Cardiac muscle cell (in vitro differentiated cells and primary cell): ENCODE measurements at regions not wholly inside any gene's neighbourhood (a gene's known extent, or its start where the extent isn't known, plus 50 kb on each side); places are given as distances from the start of the nearest gene placed in this dataset.
A peak's percentile ranks its signal among the peaks of the same experiment; 100 is the strongest.

Experiments
- DNase-seq, 2 donors: peaks; one replicate each; pipeline versions ENCODE4 v3.0.0 to v3.0.0-alpha.2; 2010 to 2017; ENCODE audit warnings: low read depth in 1 of 2, low spot score in 1 of 2
- H3K27ac ChIP-seq: fragments of 200-600 bp; sonication (generic); 2 replicates; pipeline ENCODE4 v1.5.1; 2016
- H3K27me3 ChIP-seq: fragments of 200-600 bp; sonication (generic); 2 replicates; pipeline ENCODE4 v1.6.0; 2016; ENCODE audit warnings: control low read depth
- H3K36me3 ChIP-seq: fragments of 200-600 bp; sonication (generic); 2 replicates; pipeline ENCODE4 v1.5.1; 2016; ENCODE audit warnings: control low read depth
- H3K4me1 ChIP-seq: fragments of 200-600 bp; sonication (generic); 2 replicates; pipeline ENCODE4 v1.8.1; 2017; ENCODE audit warnings: low read depth, mild to moderate bottlenecking, mixed run types
- H3K4me3 ChIP-seq: fragments of 200-600 bp; sonication (generic); 2 replicates; pipeline ENCODE4 v1.5.1; 2016; ENCODE audit warnings: mild to moderate bottlenecking
- H3K9me3 ChIP-seq: fragments of 200-600 bp; sonication (generic); 2 replicates; pipeline ENCODE4 v1.5.1; 2017; ENCODE audit warnings: low read depth, mild to moderate bottlenecking, control low read depth
- TF ChIP-seq, protein P1 (sequence below): IDR thresholded peaks from 2 replicates; pipeline ENCODE4 v1.5.1; 2012; ENCODE audit warnings: low read depth, mild to moderate bottlenecking, low read length

DNA sequence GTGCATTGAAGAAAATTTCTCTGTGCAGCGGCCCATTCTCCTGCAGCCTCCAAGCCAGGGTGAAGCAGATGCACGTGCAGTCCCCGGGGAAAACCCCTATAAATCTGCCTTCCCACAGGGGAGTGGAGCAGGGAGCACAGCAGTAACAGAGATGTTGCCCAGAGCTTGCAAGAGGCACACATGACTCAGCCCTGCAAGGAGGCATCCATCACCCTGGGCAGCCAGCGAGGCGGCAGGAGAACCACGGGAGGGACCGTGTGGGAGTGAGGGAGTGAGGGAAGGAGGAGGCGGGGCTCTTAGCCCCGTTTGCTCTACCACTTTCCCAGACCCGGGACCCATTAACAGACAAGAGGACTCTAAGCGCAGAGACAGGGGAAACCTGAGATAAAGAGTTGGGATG is 96.2 kb upstream of the ARAP3 start:
- no peaks in the 10 kb centered on the region for H3K36me3 ChIP-seq

DNA sequence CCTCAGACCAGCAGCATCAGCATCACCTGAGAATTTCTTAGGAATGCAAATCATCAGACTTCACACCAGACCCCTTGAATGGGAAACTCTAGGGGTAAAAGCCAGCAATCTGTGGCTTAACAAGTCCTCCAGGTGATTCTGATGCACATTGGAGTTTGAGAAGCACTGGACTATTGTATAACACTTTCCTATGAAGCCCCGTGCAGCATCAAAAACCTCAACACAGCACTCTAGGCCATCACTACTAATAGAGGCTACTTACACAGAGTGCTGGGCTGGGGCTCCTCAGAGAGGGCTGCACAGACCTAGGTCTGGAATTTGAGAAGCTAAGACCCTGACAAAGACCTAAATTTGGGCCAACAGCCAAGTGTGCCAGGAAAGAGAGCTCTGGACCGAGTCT is 95.7 kb upstream of the ARAP3 start:
- no peaks in the 10 kb centered on the region for H3K9me3 ChIP-seq
- no peak overlapping the region for H3K27ac ChIP-seq
- H3K36me3 ChIP-seq = no peaks in the 10 kb centered on the region
- no peaks in the 10 kb centered on the region for H3K27me3 ChIP-seq
- DNase-seq = no peak
- no peak overlapping the region for H3K4me3 ChIP-seq
- TF ChIP-seq, protein P1, sequence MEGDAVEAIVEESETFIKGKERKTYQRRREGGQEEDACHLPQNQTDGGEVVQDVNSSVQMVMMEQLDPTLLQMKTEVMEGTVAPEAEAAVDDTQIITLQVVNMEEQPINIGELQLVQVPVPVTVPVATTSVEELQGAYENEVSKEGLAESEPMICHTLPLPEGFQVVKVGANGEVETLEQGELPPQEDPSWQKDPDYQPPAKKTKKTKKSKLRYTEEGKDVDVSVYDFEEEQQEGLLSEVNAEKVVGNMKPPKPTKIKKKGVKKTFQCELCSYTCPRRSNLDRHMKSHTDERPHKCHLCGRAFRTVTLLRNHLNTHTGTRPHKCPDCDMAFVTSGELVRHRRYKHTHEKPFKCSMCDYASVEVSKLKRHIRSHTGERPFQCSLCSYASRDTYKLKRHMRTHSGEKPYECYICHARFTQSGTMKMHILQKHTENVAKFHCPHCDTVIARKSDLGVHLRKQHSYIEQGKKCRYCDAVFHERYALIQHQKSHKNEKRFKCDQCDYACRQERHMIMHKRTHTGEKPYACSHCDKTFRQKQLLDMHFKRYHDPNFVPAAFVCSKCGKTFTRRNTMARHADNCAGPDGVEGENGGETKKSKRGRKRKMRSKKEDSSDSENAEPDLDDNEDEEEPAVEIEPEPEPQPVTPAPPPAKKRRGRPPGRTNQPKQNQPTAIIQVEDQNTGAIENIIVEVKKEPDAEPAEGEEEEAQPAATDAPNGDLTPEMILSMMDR = no peak
- no peaks in the 10 kb centered on the region for H3K4me1 ChIP-seq

More for the DNA sequence above, 96.2 kb upstream of the ARAP3 start:
- Histone ChIP-seq H3K9me3 (no peaks in the 10 kb centered on the region), H3K27me3 (no peaks in the 10 kb centered on the region), H3K4me3 (no peak overlapping the region), H3K4me1 (no peaks in the 10 kb centered on the region), H3K27ac (no peak overlapping the region)
- DNase-seq = peak in 1 of 2 donors; percentile 87
- TF ChIP-seq, protein P1 = no peak

DNA sequence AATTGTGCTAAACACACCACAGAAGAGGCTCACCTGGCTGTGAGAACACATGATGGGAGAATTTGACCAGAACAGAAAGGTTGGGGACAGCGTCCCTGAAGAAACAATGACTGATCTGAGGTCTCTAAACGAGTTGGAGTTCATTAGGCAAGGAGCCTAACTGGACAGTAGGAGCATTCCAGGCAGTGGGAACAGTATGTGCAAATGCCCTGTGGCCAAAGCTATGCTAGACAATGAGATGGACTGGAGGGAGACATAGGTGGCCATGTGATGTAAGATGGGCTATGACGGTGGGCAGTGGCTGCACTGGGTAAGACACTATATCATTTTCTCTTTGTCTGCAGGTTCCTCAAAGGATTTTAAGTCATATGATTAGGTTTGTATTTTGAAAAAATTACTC is 95.1 kb upstream of the ARAP3 start:
- Histone ChIP-seq H3K27ac (no peak overlapping the region), H3K9me3 (no peaks in the 10 kb centered on the region), H3K36me3 (no peaks in the 10 kb centered on the region), H3K27me3 (no peaks in the 10 kb centered on the region), H3K4me3 (no peak overlapping the region), H3K4me1 (no peaks in the 10 kb centered on the region)
- TF ChIP-seq, protein P1 = no peak
- no peak for DNase-seq

DNA sequence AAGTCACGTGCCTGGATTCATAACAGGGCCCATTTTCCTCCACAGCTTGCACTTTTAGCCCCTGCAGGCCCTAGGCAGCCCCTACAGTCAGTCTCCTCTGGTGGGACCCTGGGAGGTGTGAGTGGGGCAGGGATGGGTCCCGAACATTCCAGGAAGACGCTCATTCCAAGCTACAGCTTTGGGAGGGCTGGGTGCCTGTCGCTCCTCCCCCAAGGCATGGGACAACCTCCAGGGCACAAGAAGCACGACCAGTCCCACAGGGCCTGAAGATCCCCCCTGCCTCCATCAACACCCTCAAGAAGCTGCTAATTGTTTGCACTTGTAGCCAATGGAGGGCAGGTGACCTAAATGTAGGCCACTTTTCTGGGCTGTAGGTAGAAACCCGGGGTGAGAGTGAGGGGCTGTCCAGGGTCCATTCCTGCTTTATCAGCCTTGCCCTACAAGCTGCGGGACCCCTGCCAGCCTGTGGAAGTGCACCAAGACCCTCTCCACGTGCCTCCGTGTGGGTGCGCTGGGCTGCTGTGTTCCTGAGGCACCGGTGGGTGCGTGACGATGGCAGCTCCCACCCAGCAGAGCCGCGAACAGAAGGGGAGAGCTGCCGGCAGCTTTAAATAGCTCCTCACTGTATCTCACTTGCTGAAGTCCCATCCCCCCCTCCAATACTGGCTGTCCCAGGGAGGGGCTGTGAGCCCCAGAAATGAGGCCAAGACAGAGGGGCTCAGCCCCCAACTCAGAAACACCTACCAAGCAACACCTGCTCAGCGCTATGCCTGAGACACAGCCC is 91.9 kb upstream of the ARAP3 start:
- no peaks in the 10 kb centered on the region for H3K36me3 ChIP-seq
- no peak for DNase-seq
- H3K9me3 ChIP-seq = no peaks in the 10 kb centered on the region
- no peaks in the 10 kb centered on the region for H3K27me3 ChIP-seq
- TF ChIP-seq, protein P1 = no peak
- no peak overlapping the region for H3K27ac ChIP-seq
- no peak overlapping the region for H3K4me3 ChIP-seq
- H3K4me1 ChIP-seq = peaks cover 8% of the 10 kb centered on the region

DNA sequence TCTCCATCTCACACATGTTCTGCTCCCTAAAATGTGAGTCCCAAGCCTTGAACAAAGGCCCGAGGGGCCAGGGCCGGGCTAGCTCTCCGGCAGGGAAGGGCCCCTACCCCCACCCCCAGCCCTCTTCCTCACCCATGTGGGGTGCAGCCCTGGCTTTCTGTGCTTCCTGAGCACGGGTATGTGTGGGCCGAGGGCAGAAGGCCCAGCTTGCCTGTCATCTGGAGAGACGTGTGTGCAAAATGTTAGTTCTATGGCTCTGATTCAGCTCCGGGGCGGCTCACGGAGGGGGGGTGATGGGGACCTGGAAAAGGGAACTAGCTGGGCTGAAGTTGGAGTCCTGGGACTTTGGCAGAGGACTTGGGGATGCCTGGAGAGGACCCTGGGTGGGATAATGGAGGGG is 90.3 kb upstream of the ARAP3 start:
- Histone ChIP-seq H3K4me3 (no peak overlapping the region), H3K36me3 (no peaks in the 10 kb centered on the region), H3K9me3 (no peaks in the 10 kb centered on the region), H3K4me1 (peaks cover 9% of the 10 kb centered on the region), H3K27me3 (no peaks in the 10 kb centered on the region), H3K27ac (no peak overlapping the region)
- TF ChIP-seq, protein P1 = no peak
- DNase-seq = no peak
